GM19395 (cell line): ENCODE measurements at regions not wholly inside any gene's neighbourhood (a gene's known extent, or its start where the extent isn't known, plus 50 kb on each side); places are given as distances from the start of the nearest gene placed in this dataset.
"Not testable (repeated sequence)": the region's sequence is repeated elsewhere in the genome, so short reads cannot be mapped to it uniquely, and the experiment has no call there.

ENCODE experiments used
- ATAC-seq: cut with Tn5 transposase; IDR thresholded peaks from one replicate; pipeline ENCODE4 v1.9.1; 2021; ENCODE audit warnings: mild to moderate bottlenecking, moderate library complexity; ENCODE audit not compliant: unreplicated experiment

- no peak for ATAC-seq
Measured at GRCh38 chr22:47547881-47548650, 785.6 kb downstream of the TBC1D22A start.

- ATAC-seq, result no peak
Measured at GRCh38 chr22:47547239-47547661, 784.8 kb downstream of the TBC1D22A start.

- no peak for ATAC-seq
Measured at GRCh38 chr22:47544696-47545095, 782.2 kb downstream of the TBC1D22A start.

GRCh38 chr22:47543447-47543846, 781.0 kb downstream of the TBC1D22A start:
- ATAC-seq, result no peak

- no peak for ATAC-seq
Measured at GRCh38 chr22:47540011-47540410, 777.6 kb downstream of the TBC1D22A start.

GRCh38 chr22:47539374-47539773, 776.9 kb downstream of the TBC1D22A start:
- no peak for ATAC-seq

GRCh38 chr22:47535681-47536080, 773.2 kb downstream of the TBC1D22A start:
- ATAC-seq, result no peak

GRCh38 chr22:47534804-47535410, 772.5 kb downstream of the TBC1D22A start:
- no peak for ATAC-seq

GRCh38 chr22:47533961-47534803, 771.7 kb downstream of the TBC1D22A start:
- no peak for ATAC-seq

GRCh38 chr22:47517062-47517461, 754.6 kb downstream of the TBC1D22A start:
- ATAC-seq, result no peak

GRCh38 chr22:47515384-47516125, 753.1 kb downstream of the TBC1D22A start:
- ATAC-seq, result no peak

GRCh38 chr22:47512617-47513016, 750.2 kb downstream of the TBC1D22A start:
- ATAC-seq, result no peak

GRCh38 chr22:47504962-47505361, 742.5 kb downstream of the TBC1D22A start:
- no peak for ATAC-seq

GRCh38 chr22:47498969-47499495, 736.6 kb downstream of the TBC1D22A start:
- ATAC-seq, result no peak

- ATAC-seq, result no peak
Measured at GRCh38 chr22:47497666-47498065, 735.2 kb downstream of the TBC1D22A start.

- no peak for ATAC-seq
Measured at GRCh38 chr22:47495110-47495509, 732.7 kb downstream of the TBC1D22A start.

- not testable (repeated sequence) for ATAC-seq
Measured at GRCh38 chr22:47488131-47488530, 725.7 kb downstream of the TBC1D22A start.

GRCh38 chr22:47486569-47487312, 724.3 kb downstream of the TBC1D22A start:
- ATAC-seq, result no peak

GRCh38 chr22:47484960-47485569, 722.6 kb downstream of the TBC1D22A start:
- no peak for ATAC-seq
